Prostate gland (tissue), 2 donors: ENCODE measurements at regions not wholly inside any gene's neighbourhood (a gene's known extent, or its start where the extent isn't known, plus 50 kb on each side); places are given as distances from the start of the nearest gene placed in this dataset.

ENCODE experiments used
- POLR2A ChIP-seq: fragments of 450-650 bp; IDR thresholded peaks from one replicate; pipeline ENCODE4 v1.6.1; 2016; ENCODE audit warnings: antibody characterized with exemption, mild to moderate bottlenecking
- TF ChIP-seq, protein P1 (sequence below), 4 experiments: fragments of 200-600 bp in 2 of 4; fragments of 450-650 bp in 2 of 4; sonication (generic) in 2 of 4; IDR thresholded peaks; 1 replicate in 3 of 4; 2 replicates in 1 of 4; pipeline ENCODE4 v1.5.1; 2016 to 2019; ENCODE audit warnings: antibody characterized with exemption in 4 of 4, mild to moderate bottlenecking in 2 of 4, moderate library complexity in 2 of 4

DNA sequence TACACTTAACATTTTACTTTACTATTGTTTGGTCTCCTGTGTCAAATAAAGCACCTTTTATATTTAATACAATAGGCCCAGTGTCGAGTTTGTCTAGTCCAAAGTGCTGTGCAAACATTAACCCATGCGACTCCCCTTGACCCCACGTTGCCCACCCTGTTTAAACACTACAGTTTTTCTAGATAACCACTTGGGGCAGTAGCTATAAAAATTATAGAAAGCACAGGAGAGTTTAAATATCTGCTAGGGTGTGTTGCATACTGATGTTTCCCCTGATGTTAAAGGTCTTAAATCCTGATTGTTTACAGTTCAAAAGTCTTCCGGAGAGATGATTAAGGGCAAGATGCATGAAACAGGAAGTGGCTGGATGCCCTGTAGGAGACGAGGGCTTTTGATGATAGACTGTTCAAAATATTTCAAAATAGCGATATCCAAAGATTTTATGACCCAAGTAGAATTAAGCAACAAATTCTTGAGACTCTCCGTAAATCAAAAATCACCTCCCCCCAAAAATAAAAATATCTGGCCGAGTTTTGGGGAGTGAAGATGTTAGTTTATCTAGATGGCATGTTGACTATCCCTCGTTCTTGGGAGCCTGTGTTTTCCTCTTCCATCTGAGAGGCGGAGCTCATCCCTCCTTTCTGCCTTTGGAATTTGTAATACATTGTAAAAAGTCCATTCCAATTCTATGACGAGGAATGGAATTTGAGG, 167.1 kb downstream of the FGF9 start:
- TF ChIP-seq, protein P1, sequence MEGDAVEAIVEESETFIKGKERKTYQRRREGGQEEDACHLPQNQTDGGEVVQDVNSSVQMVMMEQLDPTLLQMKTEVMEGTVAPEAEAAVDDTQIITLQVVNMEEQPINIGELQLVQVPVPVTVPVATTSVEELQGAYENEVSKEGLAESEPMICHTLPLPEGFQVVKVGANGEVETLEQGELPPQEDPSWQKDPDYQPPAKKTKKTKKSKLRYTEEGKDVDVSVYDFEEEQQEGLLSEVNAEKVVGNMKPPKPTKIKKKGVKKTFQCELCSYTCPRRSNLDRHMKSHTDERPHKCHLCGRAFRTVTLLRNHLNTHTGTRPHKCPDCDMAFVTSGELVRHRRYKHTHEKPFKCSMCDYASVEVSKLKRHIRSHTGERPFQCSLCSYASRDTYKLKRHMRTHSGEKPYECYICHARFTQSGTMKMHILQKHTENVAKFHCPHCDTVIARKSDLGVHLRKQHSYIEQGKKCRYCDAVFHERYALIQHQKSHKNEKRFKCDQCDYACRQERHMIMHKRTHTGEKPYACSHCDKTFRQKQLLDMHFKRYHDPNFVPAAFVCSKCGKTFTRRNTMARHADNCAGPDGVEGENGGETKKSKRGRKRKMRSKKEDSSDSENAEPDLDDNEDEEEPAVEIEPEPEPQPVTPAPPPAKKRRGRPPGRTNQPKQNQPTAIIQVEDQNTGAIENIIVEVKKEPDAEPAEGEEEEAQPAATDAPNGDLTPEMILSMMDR (IDR thresholded peaks at IDR 0.05) = no peak
- TF ChIP-seq POLR2A = no peak
